Cardiac muscle cell (in vitro differentiated cells and primary cell): ENCODE measurements at regions not wholly inside any gene's neighbourhood (a gene's known extent, or its start where the extent isn't known, plus 50 kb on each side); places are given as distances from the start of the nearest gene placed in this dataset.

Experiments
- DNase-seq, 2 donors: peaks; one replicate each; pipeline versions ENCODE4 v3.0.0 to v3.0.0-alpha.2; 2010 to 2017; ENCODE audit warnings: low read depth in 1 of 2, low spot score in 1 of 2
- H3K27ac ChIP-seq: fragments of 200-600 bp; sonication (generic); 2 replicates; pipeline ENCODE4 v1.5.1; 2016
- H3K27me3 ChIP-seq: fragments of 200-600 bp; sonication (generic); 2 replicates; pipeline ENCODE4 v1.6.0; 2016; ENCODE audit warnings: control low read depth
- H3K36me3 ChIP-seq: fragments of 200-600 bp; sonication (generic); 2 replicates; pipeline ENCODE4 v1.5.1; 2016; ENCODE audit warnings: control low read depth
- H3K4me1 ChIP-seq: fragments of 200-600 bp; sonication (generic); 2 replicates; pipeline ENCODE4 v1.8.1; 2017; ENCODE audit warnings: low read depth, mild to moderate bottlenecking, mixed run types
- H3K4me3 ChIP-seq: fragments of 200-600 bp; sonication (generic); 2 replicates; pipeline ENCODE4 v1.5.1; 2016; ENCODE audit warnings: mild to moderate bottlenecking
- H3K9me3 ChIP-seq: fragments of 200-600 bp; sonication (generic); 2 replicates; pipeline ENCODE4 v1.5.1; 2017; ENCODE audit warnings: low read depth, mild to moderate bottlenecking, control low read depth
- TF ChIP-seq, protein P1 (sequence below): IDR thresholded peaks from 2 replicates; pipeline ENCODE4 v1.5.1; 2012; ENCODE audit warnings: low read depth, mild to moderate bottlenecking, low read length

DNA sequence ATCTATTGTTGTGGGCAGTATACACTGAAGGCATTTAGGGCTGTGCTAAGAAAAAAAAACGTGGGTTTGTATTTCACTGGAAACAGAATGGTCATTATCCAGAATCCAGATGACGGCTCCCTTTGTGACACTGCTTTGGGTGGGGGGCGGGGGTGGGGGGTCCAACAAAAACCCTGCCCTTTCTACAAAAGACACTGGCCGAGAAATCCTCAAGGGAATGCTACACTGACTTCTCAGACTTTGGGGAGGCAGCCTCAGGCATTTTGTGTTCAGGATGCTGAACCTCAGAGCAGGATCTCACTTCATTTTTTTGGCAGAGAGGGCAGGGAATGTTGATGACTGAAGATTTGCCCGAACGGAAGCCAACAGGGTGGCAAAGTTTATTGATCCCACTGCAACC, 417.1 kb downstream of the HRH4 start:
- H3K4me3 ChIP-seq: no peak overlapping the region
- no peaks in the 10 kb centered on the region for H3K27me3 ChIP-seq
- no peaks in the 10 kb centered on the region for H3K9me3 ChIP-seq
- DNase-seq: no peak
- TF ChIP-seq, protein P1, sequence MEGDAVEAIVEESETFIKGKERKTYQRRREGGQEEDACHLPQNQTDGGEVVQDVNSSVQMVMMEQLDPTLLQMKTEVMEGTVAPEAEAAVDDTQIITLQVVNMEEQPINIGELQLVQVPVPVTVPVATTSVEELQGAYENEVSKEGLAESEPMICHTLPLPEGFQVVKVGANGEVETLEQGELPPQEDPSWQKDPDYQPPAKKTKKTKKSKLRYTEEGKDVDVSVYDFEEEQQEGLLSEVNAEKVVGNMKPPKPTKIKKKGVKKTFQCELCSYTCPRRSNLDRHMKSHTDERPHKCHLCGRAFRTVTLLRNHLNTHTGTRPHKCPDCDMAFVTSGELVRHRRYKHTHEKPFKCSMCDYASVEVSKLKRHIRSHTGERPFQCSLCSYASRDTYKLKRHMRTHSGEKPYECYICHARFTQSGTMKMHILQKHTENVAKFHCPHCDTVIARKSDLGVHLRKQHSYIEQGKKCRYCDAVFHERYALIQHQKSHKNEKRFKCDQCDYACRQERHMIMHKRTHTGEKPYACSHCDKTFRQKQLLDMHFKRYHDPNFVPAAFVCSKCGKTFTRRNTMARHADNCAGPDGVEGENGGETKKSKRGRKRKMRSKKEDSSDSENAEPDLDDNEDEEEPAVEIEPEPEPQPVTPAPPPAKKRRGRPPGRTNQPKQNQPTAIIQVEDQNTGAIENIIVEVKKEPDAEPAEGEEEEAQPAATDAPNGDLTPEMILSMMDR: no peak
- no peaks in the 10 kb centered on the region for H3K36me3 ChIP-seq
- no peak overlapping the region for H3K27ac ChIP-seq
- no peaks in the 10 kb centered on the region for H3K4me1 ChIP-seq

DNA sequence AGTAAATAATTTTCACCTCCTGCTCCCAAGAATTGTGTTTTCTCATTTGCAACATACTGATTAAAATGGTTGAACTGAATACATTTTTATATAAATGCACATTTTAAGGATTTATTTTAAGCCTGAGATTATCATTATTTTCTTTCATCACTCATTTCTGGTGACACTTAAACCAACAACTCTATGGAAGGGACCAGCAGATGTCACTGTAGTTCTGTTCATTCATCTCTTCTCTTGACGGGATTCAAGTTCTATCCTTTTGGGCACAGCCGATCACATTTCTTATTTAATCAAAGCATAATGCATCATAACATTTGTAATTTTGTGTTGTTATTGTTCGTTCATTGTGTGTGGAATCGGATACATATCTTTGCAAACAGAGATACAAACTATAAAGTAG, 417.9 kb downstream of the HRH4 start:
- no peaks in the 10 kb centered on the region for H3K9me3 ChIP-seq
- H3K36me3 ChIP-seq: no peaks in the 10 kb centered on the region
- H3K27me3 ChIP-seq: no peaks in the 10 kb centered on the region
- TF ChIP-seq, protein P1: peak; percentile 48
- no peak overlapping the region for H3K4me3 ChIP-seq
- H3K4me1 ChIP-seq: no peaks in the 10 kb centered on the region
- no peak overlapping the region for H3K27ac ChIP-seq
- peak; percentile 55 to 67 for DNase-seq

DNA sequence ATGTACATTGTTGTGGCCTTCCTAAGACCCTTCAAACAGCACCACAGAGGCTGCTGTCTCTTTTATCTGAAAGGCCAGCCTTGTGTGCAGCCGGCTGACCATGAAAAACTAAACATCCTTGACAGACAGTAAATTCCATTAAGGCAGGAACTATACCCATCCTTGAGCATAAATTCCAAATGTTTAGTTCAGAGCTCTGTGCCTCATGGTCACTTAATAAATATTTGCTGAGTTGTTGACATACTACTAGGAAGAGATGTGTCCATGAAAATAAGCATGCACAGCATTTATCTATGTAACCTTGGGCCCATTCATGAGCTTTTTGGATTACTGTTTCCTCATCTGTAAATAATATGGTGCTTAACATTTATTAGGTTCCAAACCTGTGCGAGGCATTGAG, 424.8 kb downstream of the HRH4 start:
- Histone ChIP-seq H3K9me3 (no peaks in the 10 kb centered on the region), H3K27ac (no peak overlapping the region), H3K4me3 (no peak overlapping the region), H3K36me3 (no peaks in the 10 kb centered on the region), H3K4me1 (no peaks in the 10 kb centered on the region), H3K27me3 (no peaks in the 10 kb centered on the region)
- TF ChIP-seq, protein P1: no peak
- DNase-seq: no peak

DNA sequence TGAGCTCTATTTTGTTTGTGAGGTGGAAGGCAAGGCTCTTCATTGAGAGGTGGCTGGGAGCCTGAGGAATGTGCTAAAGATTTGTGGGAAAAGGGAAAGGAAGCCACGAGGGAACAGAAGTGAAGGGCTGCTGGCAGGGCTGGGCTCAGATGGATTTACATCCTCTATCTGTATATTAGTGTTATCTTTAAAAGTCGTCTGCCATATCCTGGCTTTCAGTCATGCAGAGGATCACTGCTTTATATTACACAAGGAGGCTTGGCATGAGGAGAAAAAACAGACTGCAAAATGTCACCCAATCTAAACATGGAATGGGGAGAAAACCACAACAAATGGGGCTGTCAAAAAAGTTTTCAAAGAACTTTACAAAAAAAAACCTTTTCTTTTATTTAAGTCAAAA, 434.4 kb downstream of the HRH4 start:
- Histone ChIP-seq H3K27me3 (no peaks in the 10 kb centered on the region), H3K36me3 (no peaks in the 10 kb centered on the region), H3K27ac (no peak overlapping the region), H3K9me3 (no peaks in the 10 kb centered on the region), H3K4me1 (no peaks in the 10 kb centered on the region), H3K4me3 (no peak overlapping the region)
- DNase-seq: no peak
- TF ChIP-seq, protein P1: no peak

DNA sequence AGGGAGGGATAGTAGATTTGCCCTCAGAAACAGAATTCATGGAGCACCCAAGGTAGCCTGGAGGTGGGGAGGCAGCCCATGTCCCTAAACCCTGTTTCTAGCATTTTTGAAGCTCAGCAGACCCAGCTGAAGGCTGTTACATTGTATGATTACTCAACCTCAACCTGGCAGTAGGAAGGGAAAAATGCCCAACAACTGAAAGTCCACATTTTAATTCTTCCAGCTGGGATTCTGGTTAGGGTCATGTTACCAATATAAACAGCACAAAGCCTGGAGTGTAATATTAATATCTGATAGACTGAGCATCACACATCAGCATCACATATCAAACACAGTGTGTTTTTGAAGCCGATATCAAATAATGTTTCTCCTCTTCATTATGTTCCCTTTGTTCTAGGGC, 437.0 kb downstream of the HRH4 start:
- Histone ChIP-seq H3K27ac (no peak overlapping the region), H3K9me3 (no peaks in the 10 kb centered on the region), H3K36me3 (no peaks in the 10 kb centered on the region), H3K4me3 (no peak overlapping the region), H3K27me3 (no peaks in the 10 kb centered on the region), H3K4me1 (no peaks in the 10 kb centered on the region)
- TF ChIP-seq, protein P1: no peak
- DNase-seq: no peak

DNA sequence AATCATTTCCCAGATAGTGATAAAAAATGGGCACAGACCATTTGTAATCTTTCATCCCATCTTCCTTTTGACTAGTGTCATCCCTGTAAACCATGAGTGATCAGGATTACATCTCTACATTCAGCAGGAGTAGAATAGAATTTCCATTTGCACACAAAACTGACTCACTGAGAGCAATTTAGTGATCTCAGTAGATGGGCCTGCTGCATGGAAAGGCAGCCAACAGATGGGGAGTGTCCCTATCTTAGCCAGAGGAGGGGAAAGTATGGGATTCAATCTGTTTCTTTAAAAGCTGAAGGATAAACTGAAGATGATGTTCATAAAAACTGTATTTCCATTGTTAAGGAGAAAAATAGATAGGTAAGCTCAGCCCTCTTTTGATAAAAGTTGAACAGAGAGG, 441.7 kb downstream of the ZNF521 start:
- Histone ChIP-seq H3K4me1 (no peaks in the 10 kb centered on the region), H3K27me3 (no peaks in the 10 kb centered on the region), H3K9me3 (no peaks in the 10 kb centered on the region), H3K36me3 (no peaks in the 10 kb centered on the region), H3K27ac (no peak overlapping the region), H3K4me3 (no peak overlapping the region)
- no peak for DNase-seq
- TF ChIP-seq, protein P1: no peak
